Cardiac fibroblast (primary cell): ENCODE measurements at regions not wholly inside any gene's neighbourhood (a gene's known extent, or its start where the extent isn't known, plus 50 kb on each side); places are given as distances from the start of the nearest gene placed in this dataset.
"Not testable (repeated sequence)": the region's sequence is repeated elsewhere in the genome, so short reads cannot be mapped to it uniquely, and the experiment has no call there.

ENCODE experiments used
- DNase-seq, 2 donors: peaks; one replicate each; pipeline versions ENCODE4 v3.0.0 to v3.0.0-alpha.2; 2010; ENCODE audit warnings: low read depth in 2 of 2
- H3K4me3 ChIP-seq, 2 donors: replicated peaks in 1 of 2; 1 replicate in 1 of 2; 2 replicates in 1 of 2; pipeline ENCODE4 v1.5.1; 2011; ENCODE audit warnings: low read depth in 2 of 2, low read length in 2 of 2, mild to moderate bottlenecking in 2 of 2, moderate library complexity in 1 of 2
- TF ChIP-seq, protein P1 (sequence below): IDR thresholded peaks from one replicate; pipeline ENCODE4 v1.5.1; 2011; ENCODE audit warnings: low read depth, mild to moderate bottlenecking, low read length, inconsistent platforms

- TF ChIP-seq, protein P1, sequence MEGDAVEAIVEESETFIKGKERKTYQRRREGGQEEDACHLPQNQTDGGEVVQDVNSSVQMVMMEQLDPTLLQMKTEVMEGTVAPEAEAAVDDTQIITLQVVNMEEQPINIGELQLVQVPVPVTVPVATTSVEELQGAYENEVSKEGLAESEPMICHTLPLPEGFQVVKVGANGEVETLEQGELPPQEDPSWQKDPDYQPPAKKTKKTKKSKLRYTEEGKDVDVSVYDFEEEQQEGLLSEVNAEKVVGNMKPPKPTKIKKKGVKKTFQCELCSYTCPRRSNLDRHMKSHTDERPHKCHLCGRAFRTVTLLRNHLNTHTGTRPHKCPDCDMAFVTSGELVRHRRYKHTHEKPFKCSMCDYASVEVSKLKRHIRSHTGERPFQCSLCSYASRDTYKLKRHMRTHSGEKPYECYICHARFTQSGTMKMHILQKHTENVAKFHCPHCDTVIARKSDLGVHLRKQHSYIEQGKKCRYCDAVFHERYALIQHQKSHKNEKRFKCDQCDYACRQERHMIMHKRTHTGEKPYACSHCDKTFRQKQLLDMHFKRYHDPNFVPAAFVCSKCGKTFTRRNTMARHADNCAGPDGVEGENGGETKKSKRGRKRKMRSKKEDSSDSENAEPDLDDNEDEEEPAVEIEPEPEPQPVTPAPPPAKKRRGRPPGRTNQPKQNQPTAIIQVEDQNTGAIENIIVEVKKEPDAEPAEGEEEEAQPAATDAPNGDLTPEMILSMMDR, result no peak
- no peak overlapping the region for H3K4me3 ChIP-seq
- DNase-seq, result no peak
Observed at GRCh38 chr22:34620161-34620560, 445.8 kb upstream of the ISX start.

DNA sequence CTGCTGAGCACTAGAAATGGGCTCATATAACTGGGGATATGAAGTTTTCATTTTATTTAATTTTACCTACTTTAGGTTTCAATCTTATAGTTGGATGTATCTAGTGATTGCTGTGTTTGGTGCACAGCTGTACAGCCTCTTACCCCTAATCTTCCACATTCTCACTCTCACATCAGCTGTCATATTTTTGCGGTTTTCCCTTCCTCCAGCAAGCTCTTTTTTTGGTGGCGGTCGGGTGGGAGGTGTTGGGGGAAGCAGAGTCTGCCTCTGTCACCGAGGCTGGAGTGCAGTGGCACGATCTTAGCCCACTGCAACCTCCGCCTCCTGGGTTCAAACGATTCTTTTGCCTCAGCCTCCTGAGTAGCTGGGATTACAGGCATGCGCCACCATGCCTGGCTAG is 445.1 kb upstream of the ISX start:
- TF ChIP-seq, protein P1, result no peak
- H3K4me3 ChIP-seq, result no peak overlapping the region
- DNase-seq, result no peak

GRCh38 chr22:34622602-34623001 is 443.4 kb upstream of the ISX start:
- no peak for DNase-seq
- H3K4me3 ChIP-seq, result no peak overlapping the region
- TF ChIP-seq, protein P1, result no peak

DNA sequence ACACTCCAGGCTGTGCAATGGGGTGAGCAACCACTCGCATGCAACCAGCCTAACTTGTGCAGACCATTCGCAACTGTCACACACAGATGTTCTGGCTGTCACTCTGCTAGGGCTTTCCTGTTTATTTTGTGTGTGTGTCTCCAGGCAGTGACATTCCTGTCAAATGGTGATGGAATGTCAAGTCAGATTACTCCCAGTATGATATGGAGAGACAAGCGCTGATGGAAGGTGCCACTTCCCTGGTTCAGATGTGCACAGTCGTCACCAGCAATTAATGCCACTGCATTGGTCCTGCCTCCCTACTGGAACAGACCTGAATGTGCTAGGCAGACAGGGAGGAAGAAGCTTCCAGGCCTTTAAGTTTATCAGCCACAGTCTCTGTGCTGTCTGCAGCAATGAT is 442.4 kb upstream of the ISX start:
- TF ChIP-seq, protein P1, result no peak

DNA sequence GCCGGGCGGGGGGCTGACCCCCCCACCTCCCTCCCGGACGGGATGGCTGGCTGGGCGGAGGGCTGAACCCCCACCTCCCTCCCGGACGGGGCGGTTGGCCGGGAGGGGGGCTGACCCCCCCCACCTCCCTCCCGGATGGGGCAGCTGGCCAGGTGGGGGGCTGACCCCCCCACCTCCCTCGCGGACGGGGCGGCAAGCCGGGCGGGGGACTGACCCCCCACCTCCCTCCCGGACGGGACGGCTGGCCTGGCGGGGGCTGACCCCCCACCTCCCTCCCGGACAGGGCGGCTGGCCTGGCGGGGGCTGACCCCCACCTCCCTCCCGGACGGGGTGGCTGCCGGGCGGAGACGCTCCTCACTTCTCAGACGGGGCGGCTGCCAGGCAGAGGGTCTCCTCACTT is 440.1 kb upstream of the ISX start:
- H3K4me3 ChIP-seq, DNase-seq: not testable (repeated sequence)

More for the DNA sequence above, 442.4 kb upstream of the ISX start:
- no peak for DNase-seq
- H3K4me3 ChIP-seq, result no peak overlapping the region

DNA sequence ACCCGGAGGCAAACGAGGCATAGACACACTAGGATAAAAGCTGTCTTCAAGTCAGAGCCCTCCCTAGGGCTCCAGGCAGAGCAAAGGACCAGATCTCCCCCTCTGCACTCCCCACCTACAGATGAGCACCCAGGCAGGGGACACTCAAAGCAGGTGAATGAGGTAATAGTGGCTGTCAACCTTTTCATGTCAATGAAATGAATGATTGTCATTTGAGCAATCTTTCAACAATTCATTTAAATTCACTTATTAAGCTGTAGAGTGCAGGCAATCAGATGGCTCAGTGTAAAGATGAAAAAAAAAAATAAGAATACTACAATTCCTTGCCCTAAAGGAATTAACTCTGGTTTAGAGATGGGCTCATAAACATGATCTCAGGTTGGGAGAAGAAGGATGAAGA is 427.8 kb upstream of the ISX start:
- TF ChIP-seq, protein P1, result no peak
- H3K4me3 ChIP-seq, result no peak overlapping the region
- no peak for DNase-seq

GRCh38 chr22:34639911-34640310 is 426.0 kb upstream of the ISX start:
- no peak overlapping the region for H3K4me3 ChIP-seq
- TF ChIP-seq, protein P1, result no peak
- no peak for DNase-seq
